M059J (cell line): ENCODE measurements at regions not wholly inside any gene's neighbourhood (a gene's known extent, or its start where the extent isn't known, plus 50 kb on each side); places are given as distances from the start of the nearest gene placed in this dataset.
"Not testable (repeated sequence)": the region's sequence is repeated elsewhere in the genome, so short reads cannot be mapped to it uniquely, and the experiment has no call there.

Source experiments
- DNase-seq: peaks from one replicate; pipeline ENCODE4 v3.0.0-alpha.2; 2012; ENCODE audit warnings: low read depth

DNA sequence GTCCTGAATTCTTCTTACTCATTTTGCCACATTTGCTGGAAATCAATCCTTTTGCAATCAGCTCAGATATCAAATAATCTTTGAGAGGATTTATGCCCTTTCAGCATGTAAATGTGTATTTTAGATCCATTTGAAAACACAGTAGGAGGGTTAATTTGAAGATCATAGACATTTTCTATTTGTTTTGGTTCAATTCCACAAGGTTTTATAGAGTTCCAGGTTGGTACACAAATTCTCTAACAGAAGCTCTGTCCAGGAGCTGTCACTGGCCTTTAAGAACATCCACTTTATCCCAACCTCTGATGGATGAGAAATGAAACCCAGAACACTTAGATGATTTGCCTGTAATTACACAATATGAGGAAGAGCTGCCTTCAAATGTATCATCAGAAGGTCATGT is 157.3 kb upstream of the CHAC2 start:
- no peak for DNase-seq

DNA sequence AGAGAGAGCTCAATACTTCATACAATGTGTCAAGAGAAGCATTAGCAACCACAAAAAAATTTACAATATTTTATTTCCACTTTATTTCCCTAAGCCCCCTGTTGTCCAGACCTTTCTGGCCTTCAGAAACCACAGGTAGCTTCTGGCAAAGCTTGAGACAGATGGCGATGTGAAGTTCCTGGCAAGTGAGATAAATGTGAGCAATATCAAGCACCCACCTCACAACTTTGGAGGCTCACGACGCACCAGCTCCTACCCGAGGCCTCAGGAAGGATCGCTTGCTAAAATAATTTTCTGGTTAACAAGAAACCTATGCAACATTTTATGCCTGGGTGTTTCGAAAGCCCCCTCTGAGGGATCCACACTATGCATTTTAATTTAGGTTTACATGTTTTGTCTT is 158.1 kb upstream of the CHAC2 start:
- DNase-seq: no peak

DNA sequence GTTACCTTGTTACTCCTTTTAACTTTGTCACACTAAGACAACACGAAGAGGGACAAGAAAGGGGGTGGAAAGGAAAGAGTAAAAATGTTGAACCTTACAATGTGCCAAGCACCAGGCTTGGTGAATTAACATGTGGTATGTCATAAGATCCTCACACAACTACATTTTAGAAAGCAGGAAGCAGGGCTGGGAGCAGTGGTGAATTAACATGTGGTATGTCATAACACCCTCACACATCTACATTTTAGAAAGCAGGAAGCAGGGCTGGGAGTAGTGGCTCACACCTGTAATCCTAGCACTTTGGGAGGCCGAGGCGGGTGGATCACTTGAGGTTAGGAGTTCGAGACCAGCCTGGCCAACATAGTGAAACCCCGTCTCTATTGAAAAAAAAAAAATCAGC is 159.3 kb upstream of the CHAC2 start:
- DNase-seq: no peak

DNA sequence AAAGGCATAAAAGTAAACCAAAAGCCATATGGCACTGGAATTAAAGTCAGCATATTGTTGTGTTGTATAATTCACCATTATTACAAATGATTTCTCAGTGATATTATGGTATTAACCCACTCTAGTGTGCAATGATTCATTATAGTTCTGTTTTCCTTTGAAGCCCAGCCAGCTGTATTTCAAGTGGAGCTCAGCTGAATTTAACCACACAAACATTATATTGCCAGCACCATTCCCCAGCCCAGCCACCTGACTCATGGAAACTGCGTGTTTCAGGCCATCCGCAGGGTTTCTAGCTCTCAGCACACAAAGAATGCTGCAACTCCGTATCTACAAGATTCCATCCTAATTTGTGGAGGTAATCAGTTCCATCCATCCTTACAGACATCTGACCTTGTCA is 166.8 kb upstream of the CHAC2 start:
- DNase-seq: peak; percentile 71

DNA sequence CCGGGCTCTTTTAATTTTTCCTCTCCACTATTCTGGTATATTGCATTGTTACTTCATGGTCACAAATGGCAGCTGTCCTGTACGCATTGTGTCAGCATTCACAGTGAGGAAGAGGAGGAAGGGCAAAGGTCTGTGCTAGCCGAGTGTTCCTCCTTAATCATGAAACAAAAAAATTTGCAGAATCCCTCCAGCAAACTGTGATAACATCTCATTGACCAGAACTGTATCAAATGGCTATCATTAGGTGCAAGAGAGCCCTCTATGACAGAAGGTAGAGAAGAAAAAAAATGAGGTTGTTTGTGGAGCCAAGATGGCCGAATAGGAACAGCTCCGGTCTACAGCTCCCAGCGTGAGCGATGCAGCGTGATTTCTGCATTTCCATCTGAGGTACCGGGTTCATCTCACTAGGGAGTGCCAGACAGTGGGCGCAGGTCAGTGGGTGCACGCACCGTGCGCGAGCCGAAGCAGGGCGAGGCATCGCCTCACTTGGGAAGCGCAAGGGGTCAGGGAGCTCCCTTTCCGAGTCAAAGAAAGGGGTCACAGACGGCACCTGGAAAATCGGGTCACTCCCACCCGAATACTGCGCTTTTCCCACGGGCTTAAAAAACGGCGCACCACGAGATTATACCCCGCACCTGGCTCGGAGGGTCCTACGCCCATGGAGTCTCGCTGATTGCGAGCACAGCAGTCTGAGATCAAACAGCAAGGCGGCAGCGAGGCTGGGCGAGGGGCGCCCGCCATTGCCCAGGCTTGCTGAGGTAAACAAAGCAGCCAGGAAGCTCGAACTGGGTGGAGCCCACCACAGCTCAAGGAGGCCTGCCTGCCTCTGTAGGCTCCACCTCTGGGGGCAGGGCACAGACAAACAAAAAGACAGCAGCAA is 180.6 kb upstream of the CHAC2 start:
- DNase-seq: not testable (repeated sequence)

DNA sequence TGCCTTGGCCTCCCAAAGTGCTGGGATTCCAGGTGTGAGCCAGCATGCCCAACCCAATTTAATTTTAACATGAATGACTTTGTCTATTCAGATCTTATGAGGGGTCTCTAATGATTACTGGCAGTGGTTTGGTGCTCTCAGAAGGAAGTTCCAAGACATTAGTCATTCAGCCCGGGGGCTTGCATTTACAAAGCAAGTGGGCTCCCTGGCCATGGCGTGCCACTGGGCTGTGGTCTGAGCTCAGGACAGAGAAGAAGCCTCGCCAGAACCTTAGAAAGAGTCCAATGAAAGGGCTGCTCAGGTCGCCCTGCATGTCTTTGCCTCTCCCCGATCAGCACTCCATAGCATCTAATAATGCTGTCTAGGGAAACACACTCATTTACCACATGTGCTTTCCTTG is 182.6 kb upstream of the CHAC2 start:
- DNase-seq: peak; percentile 81

DNA sequence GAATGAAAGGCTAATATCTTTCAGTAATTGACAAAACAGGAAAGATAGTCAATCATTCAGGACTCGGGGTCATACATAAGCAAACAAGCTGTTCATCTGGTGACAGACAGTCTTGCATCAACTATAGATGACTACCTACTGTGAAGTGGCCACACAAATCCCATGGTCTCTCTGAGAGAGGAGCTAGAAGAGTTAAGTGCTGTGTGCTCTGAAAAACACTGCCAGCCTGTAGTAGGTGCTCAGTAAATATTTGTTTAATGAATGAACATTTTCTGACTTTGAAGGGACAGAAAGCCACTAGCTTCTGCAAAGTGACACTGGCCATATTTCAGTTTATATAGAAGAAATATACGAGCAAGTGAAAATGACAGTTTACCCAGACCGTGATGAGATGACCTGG is 184.0 kb upstream of the CHAC2 start:
- no peak for DNase-seq

DNA sequence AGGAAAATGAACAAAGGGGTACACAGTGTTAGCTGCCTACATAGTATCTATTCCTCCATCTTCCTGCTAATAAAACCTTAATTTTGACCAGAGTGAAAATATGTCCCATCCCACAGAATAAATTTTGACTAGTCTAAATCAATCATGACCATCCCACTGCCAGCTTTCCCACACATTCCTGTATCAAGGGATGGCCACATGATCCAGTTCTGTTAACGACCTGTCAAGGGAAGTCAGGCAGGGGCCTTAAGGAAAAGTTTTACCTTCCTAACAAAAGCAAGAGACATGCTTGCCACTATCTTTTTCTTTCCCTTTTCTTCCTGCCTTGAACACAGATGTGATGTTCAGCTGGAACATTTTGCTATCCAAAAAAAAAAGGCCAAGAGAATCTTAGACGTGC is 185.0 kb upstream of the CHAC2 start:
- DNase-seq: no peak

DNA sequence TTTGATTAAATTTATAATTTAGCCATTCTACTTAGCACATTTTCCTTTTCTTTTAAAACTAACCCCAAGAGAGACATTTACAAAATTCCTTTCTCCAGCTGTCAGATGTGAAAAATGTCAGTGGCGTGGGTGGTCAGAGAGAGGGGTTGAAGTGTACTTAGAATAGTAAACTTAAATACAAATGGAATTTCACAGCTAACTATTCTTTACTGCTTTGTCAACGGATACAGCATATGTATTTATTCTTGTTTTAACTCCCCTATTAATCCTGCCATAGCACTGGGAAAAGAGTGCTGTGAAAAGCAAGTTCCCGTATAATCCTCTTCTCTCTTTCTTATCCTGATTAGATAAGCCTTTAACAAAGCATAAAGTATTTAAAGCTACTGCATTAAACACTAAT is 191.4 kb upstream of the CHAC2 start:
- no peak for DNase-seq

DNA sequence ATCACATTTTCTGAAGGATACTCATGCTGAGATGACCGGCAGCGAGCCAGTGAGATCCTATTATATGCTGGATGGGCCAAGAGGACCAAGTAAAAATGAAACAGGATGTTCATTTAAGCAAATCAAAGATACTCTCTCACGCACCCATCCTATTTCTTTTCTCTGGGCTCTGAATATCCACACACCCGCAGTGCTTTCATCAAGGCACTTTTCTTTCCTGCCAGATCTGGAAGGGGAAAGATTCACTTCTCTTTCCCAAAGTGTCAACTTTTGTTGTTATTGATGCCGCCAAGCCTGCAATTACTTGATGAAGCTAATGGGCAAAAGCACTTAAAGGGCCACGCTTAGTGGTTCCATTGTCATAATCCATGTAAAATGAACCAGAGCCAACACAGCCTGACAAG is 191.9 kb upstream of the CHAC2 start:
- DNase-seq: no peak

DNA sequence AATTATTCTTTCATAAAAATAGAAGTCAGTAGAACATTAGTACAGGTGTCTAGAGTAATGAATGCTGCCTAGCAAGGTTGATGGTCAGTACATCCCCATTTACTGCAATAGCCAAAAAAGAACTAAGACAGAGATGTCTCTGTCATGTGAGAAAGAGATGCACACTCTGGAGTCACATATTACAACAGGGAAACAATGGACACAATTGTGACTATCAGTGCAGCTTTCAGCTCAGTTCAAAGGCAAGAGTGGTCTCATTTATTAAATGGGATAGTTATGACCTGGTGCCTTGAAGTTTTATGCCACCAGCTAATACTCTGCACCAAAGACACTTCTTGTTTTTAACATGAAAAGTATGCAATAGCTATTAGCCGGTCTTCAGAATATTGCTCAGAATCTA is 194.9 kb upstream of the CHAC2 start:
- no peak for DNase-seq

DNA sequence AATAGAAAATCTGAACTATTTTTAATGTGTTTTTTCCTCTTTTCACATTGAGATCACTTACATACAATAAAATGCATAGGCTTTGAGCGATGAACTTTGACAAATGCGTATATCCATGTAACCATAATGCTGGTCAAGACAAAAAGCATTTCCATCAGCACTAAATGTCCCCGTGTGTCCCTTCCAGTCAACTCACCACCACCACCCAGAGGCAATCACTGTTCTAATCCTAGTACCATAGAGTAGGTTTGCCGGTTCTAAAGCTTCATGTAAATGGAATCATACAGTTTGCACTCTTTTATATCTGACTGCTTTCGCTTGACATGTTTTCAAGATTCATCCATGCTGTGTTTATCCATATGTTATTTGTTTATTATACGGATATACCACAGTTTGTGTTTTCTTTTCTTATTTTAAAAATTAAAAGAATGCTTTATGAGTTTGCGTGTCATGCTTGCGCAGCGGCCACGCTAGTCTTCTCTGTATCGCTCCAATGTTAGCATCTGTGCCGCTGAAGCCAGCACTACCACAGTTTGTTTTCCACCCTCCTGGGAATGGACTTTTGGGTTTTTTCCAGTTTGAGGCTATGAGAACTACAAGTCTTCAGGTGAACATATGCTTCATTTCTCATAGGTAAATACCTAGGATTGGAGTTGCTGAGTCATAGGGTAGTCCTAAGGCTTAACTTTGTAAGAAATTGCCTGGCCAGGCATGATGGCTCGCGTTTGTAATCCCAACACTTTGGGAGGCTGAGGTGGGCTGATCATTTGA is 197.5 kb upstream of the CHAC2 start:
- DNase-seq: peak; percentile 20

DNA sequence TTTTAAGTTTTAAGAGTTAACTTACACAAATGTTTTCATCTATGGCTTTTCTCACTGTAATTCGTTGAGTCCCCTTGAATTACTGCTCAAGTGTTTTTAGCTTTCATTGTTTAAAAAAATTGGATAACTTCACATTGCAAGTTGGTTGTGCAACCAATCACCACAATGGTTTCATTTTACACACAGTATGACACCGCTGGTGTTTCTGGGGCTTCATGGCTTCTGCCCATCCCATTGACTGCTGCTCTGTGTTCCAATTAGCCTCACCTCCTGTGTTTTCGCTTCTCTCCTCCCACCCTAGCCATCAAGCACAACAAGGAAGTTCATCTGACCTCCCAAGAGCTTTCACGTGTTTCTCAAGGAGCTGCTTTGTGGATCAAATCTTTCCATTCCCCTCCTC is 199.1 kb upstream of the CHAC2 start:
- peak; percentile 51 for DNase-seq

DNA sequence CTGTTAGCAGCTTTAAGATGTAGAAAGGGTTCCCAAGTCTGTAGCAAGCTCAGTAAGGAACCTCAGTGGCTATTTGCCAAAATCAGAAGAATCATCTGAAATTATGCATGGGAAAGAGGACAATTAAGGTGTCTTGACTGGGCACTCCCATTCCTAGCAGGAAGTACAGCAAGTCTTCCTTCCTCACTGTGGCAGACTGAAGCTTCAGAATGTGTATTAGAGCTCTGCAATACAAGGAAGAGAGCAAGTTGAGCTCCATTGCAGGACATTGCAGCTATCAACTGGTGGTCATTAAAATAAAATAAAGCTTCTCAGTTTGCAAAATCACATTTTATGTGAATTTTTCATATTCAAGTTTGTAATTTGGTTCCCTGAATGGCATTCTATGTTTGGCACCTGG is 200.5 kb upstream of the CHAC2 start:
- no peak for DNase-seq

DNA sequence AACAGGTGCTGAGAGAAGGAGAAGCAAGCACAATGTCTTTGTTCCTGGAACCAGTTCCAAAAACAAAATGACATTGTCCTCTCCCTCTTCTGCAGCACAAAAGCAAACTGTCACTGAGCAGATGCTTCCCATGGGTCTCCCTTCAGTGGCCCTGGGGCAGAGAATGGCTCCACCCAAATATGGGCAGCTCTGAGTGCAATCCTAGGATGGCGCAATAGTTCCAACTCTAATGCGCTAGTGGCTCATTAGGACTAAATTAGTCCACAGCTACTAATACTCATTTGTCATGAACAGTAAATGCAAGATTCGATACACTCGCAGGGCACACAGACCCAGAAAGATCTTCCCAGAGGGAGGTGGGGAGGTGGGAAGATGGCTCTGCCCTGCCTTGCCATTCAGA is 205.2 kb upstream of the CHAC2 start:
- no peak for DNase-seq

DNA sequence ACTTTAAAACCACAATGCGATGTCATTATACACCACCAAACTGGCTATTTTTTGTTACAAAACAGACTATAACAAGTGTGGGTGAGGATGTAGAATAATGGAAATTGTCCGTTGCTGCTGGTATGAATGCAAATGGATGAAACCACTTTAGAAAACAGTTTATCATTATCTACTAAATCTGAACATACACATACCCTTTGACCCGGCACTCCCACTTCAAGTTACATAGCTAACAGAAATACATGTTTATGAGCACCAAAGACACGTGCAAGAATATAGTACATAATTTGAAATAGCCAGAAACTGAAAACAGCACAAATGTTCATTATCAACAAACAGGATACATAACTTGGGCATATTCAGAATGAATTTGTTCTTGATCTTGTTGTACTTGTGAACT is 206.4 kb upstream of the CHAC2 start:
- DNase-seq: no peak

DNA sequence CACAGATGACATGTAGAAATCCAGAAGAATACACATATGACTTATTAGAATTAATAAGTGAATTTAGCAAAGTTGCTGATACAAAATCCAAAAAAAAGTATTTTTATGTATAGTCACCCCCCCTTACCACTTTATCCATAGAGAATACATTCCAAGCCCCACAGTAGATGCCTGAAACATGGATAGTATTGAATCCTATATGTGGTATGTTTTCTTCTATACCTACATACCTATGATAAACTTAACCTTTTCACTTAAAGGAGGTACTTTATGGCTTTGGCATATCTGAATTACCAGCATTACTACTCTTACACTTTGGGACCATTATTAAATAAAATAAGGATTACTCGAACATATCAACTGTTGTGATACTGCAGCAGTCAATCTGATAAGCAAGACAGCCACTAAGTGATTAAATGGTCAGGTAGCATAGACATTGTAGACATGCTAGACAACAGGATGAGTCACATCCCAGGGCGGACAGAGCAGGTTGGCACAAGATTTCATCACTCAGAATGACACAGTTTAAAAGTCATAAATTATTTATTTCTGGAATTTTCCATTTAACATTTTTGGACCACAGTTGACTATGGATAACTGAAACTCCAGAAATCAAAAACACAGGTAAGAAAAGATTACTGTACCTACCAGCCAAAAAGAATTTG is 208.2 kb upstream of the CHAC2 start:
- DNase-seq: peak; percentile 63

DNA sequence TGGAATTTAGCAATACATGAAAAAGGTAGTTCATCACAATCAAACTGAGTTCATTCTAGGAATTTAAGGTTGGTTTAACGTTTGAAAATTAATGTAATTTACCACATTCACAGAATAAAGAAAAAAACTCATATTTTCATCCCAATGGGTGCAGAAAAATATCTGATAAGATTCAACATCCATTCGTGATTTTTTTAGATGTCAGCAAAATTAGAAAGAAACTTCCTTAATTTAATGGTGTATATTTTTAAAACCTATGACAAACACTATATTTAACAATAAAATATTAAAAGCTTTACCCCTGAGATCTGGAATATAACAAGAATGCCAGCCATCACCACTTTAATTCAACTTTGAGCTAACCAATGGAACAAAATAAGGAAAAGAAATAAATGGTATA is 208.7 kb upstream of the CHAC2 start:
- no peak for DNase-seq

DNA sequence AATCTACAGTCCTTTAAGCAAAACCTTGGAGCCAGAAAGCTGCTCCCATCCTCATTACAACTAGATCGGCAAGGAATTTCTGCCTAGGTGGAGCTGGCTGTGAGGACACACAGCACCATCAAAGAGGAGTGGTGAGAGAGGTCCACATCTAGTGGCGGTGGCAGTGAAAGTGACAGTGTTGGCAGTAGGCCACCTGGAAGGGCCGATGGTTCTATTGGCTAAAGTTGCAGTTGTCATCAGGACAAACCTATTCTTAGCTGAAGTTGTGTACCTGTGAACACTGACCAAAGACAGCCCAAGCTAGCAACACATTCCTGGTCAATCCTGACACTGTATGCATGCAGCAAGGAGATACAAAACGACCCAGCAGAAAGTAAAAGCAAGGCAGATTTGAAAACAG is 218.1 kb upstream of the CHAC2 start:
- DNase-seq: no peak

DNA sequence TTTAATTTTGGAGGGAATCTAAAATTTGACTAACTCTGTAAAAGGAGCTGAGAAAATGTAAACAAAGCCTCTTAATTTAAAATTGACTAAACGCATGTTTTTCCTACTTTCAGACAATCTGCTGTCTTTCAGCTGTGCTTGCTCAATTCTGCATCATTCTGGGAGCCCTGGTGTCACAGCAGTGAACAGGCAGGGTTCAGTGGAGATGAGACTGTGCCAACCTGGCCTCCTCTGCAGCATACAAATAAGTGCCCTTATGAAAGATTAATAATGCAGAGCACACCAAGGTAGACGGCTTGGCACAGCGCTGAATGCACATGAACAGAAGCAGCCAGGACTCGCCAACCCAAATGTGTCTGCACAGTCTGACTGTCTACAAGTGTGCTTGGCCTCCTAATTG is 222.0 kb upstream of the CHAC2 start:
- DNase-seq: no peak

DNA sequence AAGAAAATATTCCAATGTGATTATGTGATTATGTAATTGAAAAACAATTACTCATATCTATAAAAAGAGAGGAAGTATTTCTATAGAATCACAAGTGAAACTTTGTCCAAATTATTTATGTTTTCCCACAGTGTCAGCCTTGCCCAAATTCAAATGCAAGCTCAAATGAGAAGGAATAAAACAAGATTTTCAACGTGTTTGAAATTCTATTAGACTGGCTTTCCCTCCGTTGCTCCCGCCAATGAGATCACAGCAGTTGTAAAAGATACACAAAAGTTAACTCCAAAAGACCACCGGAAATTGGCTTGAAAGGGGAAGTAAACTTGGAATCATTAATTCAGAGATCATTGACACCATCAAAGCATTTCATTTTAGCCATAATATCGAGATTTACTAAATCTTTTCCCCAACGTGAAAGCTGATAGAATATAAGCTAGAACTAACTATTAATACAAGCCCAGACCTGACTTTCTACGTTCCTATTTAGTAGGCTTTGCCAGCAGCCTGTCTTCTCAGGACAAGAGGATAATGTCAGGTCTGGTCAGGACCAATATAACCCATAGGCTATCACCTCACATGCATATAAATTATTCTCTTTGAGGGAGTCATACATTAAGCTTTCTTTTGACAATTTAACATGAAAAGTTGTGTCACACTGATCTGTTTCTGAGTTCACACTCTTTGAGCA is 222.6 kb upstream of the CHAC2 start:
- no peak for DNase-seq

DNA sequence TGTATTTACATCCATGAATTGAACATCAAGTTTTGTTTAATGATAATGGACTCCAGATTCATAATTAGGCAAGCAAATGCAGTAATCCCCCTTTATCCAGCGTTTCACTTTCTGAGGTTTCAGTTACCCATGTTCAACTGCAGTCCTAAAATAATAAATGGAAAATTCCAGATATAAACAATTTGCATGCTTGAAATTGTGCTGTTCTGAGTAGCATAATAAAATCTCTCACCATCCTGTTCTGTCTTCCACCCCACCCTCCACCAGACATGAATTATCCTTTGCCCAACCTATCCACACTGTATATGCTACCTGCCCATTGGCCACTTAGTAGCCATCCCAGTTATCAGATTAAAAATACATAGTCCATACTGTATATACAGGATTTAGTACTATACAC is 224.5 kb upstream of the CHAC2 start:
- DNase-seq: no peak
